ENCODE measurements at regions not wholly inside any gene's neighbourhood (a gene's known extent, or its start where the extent isn't known, plus 50 kb on each side); places are given as distances from the start of the nearest gene placed in this dataset.
"Not testable (repeated sequence)": the region's sequence is repeated elsewhere in the genome, so short reads cannot be mapped to it uniquely, and the experiment has no call there.

- not testable (repeated sequence) for DNase-seq
Measured at GRCh38 chr2:95686056-95686825, 94.4 kb downstream of the TRIM43 start.

DNA sequence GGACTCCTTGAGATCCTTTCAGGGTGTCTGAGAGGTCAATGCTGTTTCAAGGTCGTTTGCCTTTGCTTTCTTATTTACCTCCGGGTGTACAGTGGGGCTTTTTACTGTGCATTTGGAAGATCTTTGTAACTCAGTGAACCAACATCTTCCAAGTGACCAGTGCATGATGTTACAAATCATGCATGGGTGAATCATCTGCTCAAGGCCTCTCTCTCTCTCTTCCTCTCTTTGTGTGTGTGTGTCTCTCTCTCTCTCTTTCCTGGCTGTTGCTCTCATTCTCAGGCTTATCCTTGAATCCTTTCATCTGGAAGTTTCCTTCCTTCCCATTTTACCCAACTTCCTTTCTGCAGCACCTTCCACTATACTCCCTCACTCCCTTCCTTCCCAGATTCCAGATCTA is 96.1 kb downstream of the TRIM43 start:
- DNase-seq, result not testable (repeated sequence)

- not testable (repeated sequence) for DNase-seq
Measured at GRCh38 chr2:95691210-95691609, 99.4 kb downstream of the TRIM43 start.

GRCh38 chr2:95693071-95693846 is 101.5 kb downstream of the TRIM43 start:
- not testable (repeated sequence) for DNase-seq

DNA sequence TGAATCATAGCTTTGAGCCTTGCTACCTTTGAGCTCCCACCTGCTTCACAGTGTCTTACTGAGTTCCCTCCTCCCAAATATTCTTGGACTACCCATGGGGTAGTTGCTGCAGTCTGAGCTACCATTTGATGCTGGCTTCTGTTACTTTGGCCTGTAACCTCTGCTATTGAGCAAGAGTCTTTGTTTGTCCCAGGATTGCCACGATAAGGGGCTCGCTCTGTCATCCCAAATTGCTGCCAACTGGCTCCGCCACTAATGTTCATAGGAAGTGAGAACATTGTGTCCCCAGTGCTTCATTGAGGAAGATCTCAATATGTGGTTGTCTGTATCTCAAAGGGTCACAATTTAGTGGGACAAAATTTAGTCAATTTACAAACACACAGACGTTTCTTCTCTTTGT is 103.8 kb downstream of the TRIM43 start:
- DNase-seq, result no peak

DNA sequence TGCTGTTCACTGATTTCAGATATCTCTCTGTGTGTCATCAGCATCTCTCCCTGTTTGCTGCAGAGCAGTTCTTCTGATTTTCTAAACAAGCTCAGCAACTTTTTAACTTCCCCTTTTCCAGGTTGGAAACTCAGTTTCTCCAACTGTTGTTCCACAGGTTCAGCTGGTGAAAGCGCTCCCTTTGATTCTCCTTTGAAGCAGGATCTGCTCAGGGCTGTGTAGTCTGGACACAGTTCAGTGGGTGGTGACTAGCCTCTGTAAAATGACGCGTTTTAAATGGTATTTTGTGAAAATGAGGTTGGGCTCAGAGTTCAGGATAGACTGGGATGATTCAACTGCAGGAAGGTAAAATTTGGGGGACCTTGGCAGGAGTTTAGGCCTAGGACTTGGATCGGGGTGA is 106.3 kb downstream of the TRIM43 start:
- no peak for DNase-seq

DNA sequence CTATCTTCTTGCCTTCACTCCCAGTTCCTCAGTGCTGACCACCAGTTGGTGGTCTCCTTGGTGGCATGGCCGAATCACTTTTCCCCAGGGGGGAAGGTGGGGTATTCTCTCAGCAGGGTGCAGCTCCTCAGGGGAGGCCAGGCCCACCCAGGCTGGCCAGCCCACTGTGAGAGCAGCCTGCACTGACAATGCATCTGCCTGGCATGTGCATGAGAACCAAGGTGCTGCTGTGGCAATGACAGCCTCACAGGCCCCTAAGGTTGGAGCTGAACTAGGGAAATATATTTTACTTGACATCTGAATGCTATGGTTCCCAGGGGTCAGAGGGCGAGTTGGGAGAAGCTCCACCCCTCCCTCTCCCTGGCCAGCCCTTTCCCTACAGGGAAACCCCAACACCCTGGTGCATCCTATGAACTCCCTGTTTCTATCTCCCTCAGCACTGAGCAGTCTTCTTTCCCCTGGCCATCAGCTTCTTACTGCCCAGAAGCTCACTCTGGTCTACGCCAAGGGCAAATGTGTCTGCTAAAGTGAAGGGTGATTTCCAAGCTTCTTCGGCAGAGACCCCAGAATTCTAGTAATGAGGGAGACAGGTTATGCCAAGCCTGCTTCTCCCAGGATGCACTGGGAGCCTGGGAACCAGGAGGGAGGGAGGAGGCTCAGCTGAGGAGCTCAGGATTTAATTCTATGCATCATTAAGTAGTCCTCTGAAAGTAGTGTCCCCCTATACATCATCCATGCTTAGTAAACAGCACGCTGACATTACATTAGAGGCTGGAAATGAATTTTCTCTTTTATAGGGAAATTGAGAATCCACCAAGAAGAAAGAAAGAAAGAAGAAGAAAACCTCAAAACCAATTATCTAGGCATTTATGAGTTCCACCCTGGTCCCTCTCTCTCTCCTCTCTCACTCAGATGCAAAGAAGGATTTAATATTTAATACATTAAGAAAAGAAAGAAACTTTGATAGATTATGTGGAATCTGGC is 107.7 kb downstream of the TRIM43 start:
- not testable (repeated sequence) for DNase-seq

- DNase-seq, result no peak
Measured at GRCh38 chr2:95700519-95700918, 108.7 kb downstream of the TRIM43 start.

DNA sequence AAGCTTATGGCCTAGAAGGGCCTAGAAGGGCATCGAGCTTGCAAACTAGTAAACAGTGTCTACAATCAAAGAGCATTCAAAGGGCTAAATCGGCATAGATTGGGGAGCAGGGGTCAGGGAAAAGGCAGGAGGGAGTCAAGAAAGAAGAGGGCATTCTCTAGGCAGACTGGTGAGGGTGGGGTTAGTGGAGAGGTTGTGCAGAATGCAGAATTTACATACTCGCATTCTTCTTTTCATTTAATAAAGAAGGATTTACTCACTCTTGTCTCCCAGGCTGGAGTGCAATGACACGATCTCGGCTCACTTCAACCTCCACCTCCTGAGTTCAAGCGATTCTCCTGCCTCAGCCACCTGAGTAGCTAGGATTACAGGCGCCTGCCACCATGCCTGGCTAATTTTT is 110.7 kb downstream of the TRIM43 start:
- DNase-seq, result no peak

GRCh38 chr2:95707161-95707560 is 115.4 kb downstream of the TRIM43 start:
- not testable (repeated sequence) for DNase-seq

- DNase-seq, result no peak
Measured at GRCh38 chr2:95707837-95708236, 116.0 kb downstream of the TRIM43 start.

DNA sequence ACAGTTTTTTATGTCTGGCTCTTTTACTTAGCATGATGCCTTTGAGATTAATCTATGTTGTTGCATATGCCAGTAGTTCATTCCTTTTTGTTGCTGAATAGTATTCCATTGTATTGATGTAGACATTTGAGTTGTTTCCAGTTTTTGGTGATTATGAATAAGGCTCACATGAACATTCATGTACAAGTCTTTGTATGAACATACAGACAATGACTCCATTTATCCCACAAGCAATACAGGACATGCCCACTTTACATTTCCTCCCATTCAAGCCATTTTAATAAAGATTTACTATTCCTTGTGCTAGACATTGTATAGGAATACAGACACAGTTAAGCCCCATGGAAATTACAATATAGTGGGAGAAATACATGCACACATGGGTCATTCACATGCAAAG is 118.0 kb downstream of the TRIM43 start:
- DNase-seq, result no peak

- DNase-seq, result not testable (repeated sequence)
Measured at GRCh38 chr2:95713470-95714177, 121.8 kb downstream of the TRIM43 start.

DNA sequence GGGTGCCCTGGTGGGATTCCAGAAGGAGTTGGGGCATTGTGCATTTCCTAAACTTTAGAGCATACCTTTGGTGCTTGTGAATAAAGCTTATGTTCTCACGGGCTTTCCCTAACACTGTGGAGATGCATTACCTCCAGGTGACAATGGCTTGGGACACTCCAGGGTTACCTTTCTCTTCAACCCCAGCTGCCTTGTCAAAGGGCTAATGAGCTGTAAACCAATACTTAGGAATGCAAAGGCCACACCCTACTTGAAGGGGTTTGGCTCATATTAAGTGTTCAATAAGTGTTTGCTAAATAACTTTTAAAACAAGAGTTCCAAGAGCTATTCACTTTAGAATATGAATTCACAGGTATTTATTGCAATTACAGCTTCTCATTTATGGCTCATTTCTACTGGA is 122.6 kb downstream of the TRIM43 start:
- DNase-seq, result not testable (repeated sequence)

DNA sequence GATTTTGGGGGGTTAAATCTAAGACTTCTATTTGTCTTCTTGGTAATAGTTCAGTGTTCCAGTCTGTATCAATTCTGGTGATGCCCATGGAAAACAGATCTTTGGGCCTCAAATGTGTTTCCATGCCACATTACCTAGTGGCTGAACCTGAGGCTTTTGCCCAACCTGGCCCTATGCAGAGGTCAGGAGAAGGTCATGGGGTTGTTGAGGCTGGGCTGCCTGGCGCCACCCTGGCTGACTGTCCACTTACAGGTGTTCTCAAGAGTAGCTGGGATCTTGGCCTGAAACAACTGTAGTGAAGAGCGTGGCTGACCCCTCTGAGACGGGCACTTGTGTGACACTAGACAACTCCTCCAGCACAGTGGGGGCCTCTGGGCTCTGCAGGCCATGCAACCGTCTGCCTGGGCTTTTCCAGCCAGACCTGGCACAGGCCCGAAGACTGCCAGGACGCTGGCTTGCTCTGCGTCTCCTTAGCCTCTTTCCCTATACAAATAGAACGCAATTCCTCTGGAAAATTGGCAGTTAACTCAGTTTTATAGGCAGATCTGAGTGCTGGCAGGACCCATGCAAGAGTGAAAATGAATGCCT is 127.8 kb downstream of the TRIM43 start:
- no peak for DNase-seq

- DNase-seq, result no peak
Measured at GRCh38 chr2:95721726-95722125, 129.9 kb downstream of the TRIM43 start.

DNA sequence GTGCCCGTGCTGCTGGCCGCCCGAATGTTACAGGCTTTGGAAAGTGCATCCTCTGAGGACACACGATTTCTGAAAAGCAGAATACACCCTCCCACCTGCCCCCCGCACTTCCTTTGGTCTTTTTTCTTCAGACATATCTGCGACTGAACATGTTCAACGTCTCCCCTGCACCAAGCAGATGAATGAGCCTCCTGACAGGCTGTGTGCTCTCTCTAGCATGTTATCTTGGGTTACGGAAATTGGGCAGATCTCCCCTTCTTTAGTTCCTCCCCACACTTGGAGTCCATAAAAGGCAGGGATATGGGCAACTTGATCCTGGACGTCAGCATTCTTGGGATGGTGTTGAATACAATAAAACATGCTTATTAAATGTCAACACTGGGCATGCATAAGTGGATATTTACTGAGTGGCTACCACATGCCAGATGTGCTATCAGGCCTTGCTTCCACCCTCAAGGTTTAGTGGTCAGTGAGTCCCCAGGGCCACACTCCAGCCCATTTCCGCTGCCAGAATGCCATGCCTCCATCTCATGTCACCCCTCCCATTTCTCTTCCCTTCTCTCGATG is 130.4 kb downstream of the TRIM43 start:
- DNase-seq, result no peak

DNA sequence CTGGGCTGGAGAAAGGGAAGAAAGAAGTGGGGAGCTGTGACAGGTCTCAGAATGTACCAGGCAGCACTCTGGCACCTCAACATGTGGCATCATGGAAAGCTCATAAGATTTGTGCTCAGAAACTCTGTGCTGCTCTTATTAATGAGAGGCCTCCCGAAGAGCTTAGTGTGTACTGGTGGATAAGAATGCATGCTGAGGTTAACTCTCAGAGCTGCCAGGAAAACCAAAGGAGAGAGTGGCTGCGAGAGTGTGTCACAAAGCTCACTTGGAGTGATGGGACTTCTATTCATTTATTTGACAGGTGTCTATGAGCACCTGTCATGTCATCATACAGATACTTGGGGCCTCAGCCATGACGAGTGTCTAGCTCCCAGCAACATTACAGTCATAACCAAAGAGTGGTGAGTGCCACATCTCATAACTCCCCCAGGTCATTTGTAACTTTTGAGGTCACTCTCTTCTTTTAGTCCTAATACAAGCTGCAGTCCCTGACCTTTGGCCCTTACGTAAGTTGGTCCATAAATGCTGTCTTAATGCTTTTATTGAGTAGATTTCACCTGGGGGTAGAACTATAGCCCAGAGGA is 131.9 kb downstream of the TRIM43 start:
- not testable (repeated sequence) for DNase-seq

- not testable (repeated sequence) for DNase-seq
Measured at GRCh38 chr2:95725191-95725590, 133.4 kb downstream of the TRIM43 start.

GRCh38 chr2:95725677-95726076 is 133.9 kb downstream of the TRIM43 start:
- not testable (repeated sequence) for DNase-seq

DNA sequence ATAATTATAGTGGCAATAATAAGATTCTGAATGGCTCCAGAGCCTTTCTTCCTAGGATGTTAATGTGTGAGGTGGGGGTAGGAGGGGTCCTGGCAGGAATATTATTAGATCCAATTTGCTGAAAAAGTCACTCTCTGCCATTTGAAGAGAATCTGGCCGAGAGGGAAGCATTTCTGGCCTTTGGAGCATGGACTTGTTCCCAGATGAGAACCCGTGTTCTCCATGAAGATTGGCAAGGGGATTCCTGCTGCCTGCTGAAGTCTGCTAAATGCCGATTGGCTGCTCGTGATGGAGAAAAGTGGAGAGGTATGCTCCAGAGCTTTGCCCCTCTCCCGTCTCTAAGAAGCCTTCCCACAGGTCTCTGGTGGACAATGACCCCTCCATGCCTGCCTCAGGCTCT is 135.6 kb downstream of the TRIM43 start:
- DNase-seq, result not testable (repeated sequence)

Data from stimulated activated CD4-positive, alpha-beta T cell treated with anti-CD3 and anti-CD28 coated beads, Interleukin-15, amount 100 ng/mL, for 24 hours (primary cell).